HepG2 (cell line): ENCODE measurements at regions not wholly inside any gene's neighbourhood (a gene's known extent, or its start where the extent isn't known, plus 50 kb on each side); places are given as distances from the start of the nearest gene placed in this dataset.
"Not testable (repeated sequence)": the region's sequence is repeated elsewhere in the genome, so short reads cannot be mapped to it uniquely, and the experiment has no call there.

Source experiments
- ATAC-seq: fragments of 200-7000 bp; cut with Tn5 transposase; 3 replicates; pipeline ENCODE4 v1.9.1; 2020; ENCODE audit warnings: mild to moderate bottlenecking, moderate library complexity
- BruUV-seq: library from RNA; stranded (reverse); fragments of 400-500 nt; replicated peaks from 2 replicates; lab custom pipeline; 2021; lab: Mats Ljungman, UMichigan
- CTCF ChIA-PET: fragments of 300-600 bp; formaldehyde crosslinking; extraction: SDS; loops from one replicate; lab custom pipeline; 2021; ENCODE audit warnings: low total read pairs, inconsistent platforms, low intra/inter-chr PET ratio; lab: Yijun Ruan, JAX
- POLR2A ChIA-PET: fragments of 350-600 bp; sonication (Branson Sonifier 250); formaldehyde crosslinking; loops from one replicate; lab custom pipeline; 2020; ENCODE audit warnings: antibody characterized with exemption, inconsistent platforms; lab: Yijun Ruan, JAX
- DNase-seq: peaks from one replicate; pipeline ENCODE4 v3.0.0-alpha.2; 2015; ENCODE audit warnings: low spot score
- FAIRE-seq: peaks from 3 replicates; lab custom pipeline; 2011; peaks lifted over from hg19 to GRCh38; lab: Jason Lieb, UNC
- H2AFZ ChIP-seq: one replicate; pipeline ENCODE4 v1.6.1; 2011; ENCODE audit warnings: low read length, inconsistent platforms
- H3K27ac ChIP-seq: fragments of 300-600 bp; 3 replicates; pipeline ENCODE4 v1.8.0; 2011; ENCODE audit warnings: mixed run types, mild to moderate bottlenecking, mixed read lengths, low read length, inconsistent platforms; ENCODE audit not compliant: insufficient read depth; ENCODE audit errors: extremely low read length
- H3K27me3 ChIP-seq, 2 experiments: fragments of 200-600 bp in 1 of 2; 2 replicates in 1 of 2; 3 replicates in 1 of 2; pipeline versions ENCODE4 v1.6.0 to v1.8.0; 2011; ENCODE audit warnings: low read length in 2 of 2, mild to moderate bottlenecking in 2 of 2, moderate library complexity in 2 of 2, inconsistent platforms in 1 of 2; ENCODE audit not compliant: insufficient read depth in 2 of 2, control insufficient read depth in 1 of 2
- H3K36me3 ChIP-seq, 2 experiments: fragments of 200-600 bp in 1 of 2; replicated peaks in 1 of 2; 2 replicates in 1 of 2; 3 replicates in 1 of 2; pipeline versions ENCODE4 v1.5.1 to v1.8.0; 2011; ENCODE audit warnings: low read length in 2 of 2, inconsistent platforms in 1 of 2; ENCODE audit not compliant: insufficient read depth in 2 of 2, control insufficient read depth in 1 of 2
- H3K4me1 ChIP-seq: 2 replicates; pipeline ENCODE4 v1.5.1; 2012; ENCODE audit warnings: low read length, inconsistent platforms; ENCODE audit not compliant: insufficient read depth
- H3K4me2 ChIP-seq: 2 replicates; pipeline ENCODE4 v1.6.0; 2011; ENCODE audit warnings: low read depth, low read length, inconsistent platforms
- H3K4me3 ChIP-seq, 3 experiments: fragments of 200-600 bp in 1 of 3; sonication (generic), shearing (Covaris generic) in 1 of 3; replicated peaks in 1 of 3; 2 replicates each; pipeline ENCODE4 v1.5.1; 2011 to 2016; ENCODE audit warnings: low read length in 3 of 3, inconsistent platforms in 2 of 3, low read depth in 2 of 3, mild to moderate bottlenecking in 2 of 3, control low read depth in 1 of 3, mixed read lengths in 1 of 3; ENCODE audit not compliant: insufficient read depth in 1 of 3
- H3K79me2 ChIP-seq: one replicate; pipeline ENCODE4 v1.6.1; 2011; ENCODE audit warnings: low read length, inconsistent platforms; ENCODE audit not compliant: insufficient read depth
- H3K9ac ChIP-seq: 2 replicates; pipeline ENCODE4 v1.6.0; 2011; ENCODE audit warnings: mild to moderate bottlenecking, low read depth, low read length, inconsistent platforms; ENCODE audit not compliant: insufficient read depth
- H3K9me3 ChIP-seq: 2 replicates; pipeline ENCODE4 v1.5.1; 2012; ENCODE audit warnings: mild to moderate bottlenecking, low read length
- H4K20me1 ChIP-seq: 2 replicates; pipeline ENCODE4 v1.6.0; 2011; ENCODE audit warnings: inconsistent platforms, mild to moderate bottlenecking, low read length, moderate library complexity; ENCODE audit not compliant: insufficient read depth
- BRD4 ChIP-seq: sonication (generic); formaldehyde crosslinking; IDR thresholded peaks from 2 replicates; pipeline ENCODE4 v1.4.0; 2020; ENCODE audit warnings: missing genetic modification reagents
- FOXO1 ChIP-seq: sonication (generic); formaldehyde crosslinking; IDR thresholded peaks from 2 replicates; pipeline ENCODE4 v1.4.0; 2020; ENCODE audit warnings: missing genetic modification reagents
- FOXP4 ChIP-seq: sonication (generic); formaldehyde crosslinking; IDR thresholded peaks from 2 replicates; pipeline ENCODE4 v1.4.0; 2020; ENCODE audit warnings: missing genetic modification reagents
- JUN ChIP-seq: sonication (generic); formaldehyde crosslinking; IDR thresholded peaks from 2 replicates; pipeline ENCODE4 v1.4.0; 2020; ENCODE audit warnings: mild to moderate bottlenecking, missing genetic modification reagents
- MED1 ChIP-seq: sonication (generic); formaldehyde crosslinking; IDR thresholded peaks from 2 replicates; pipeline ENCODE4 v1.4.0; 2020; ENCODE audit warnings: missing genetic modification reagents
- NFE2L2 ChIP-seq: fragments of 150-350 bp; IDR thresholded peaks from 2 replicates; pipeline ENCODE4 v1.6.1; 2014; ENCODE audit warnings: low read length
- NFRKB ChIP-seq: fragments of 450-650 bp; IDR thresholded peaks from 2 replicates; pipeline ENCODE4 v1.6.1; 2017
- TSC22D2 ChIP-seq: sonication (generic); formaldehyde crosslinking; IDR thresholded peaks from 2 replicates; pipeline ENCODE4 v1.5.1; 2020; ENCODE audit warnings: missing genetic modification reagents, mild to moderate bottlenecking, borderline replicate concordance
- ZNF354B ChIP-seq: sonication (generic); formaldehyde crosslinking; IDR thresholded peaks from 2 replicates; pipeline ENCODE4 v1.8.0; 2022; ENCODE audit warnings: mild to moderate bottlenecking, missing genetic modification reagents
- ZNF510 ChIP-seq: sonication (generic); formaldehyde crosslinking; IDR thresholded peaks from 2 replicates; pipeline ENCODE4 v1.4.0; 2020; ENCODE audit warnings: low read depth, mild to moderate bottlenecking, missing genetic modification reagents
- ZNF558 ChIP-seq: sonication (generic); formaldehyde crosslinking; IDR thresholded peaks from 2 replicates; pipeline ENCODE4 v1.9.0; 2022; ENCODE audit warnings: mild to moderate bottlenecking, missing genetic modification reagents, borderline replicate concordance
- ZNF672 ChIP-seq: sonication (generic); formaldehyde crosslinking; IDR thresholded peaks from 2 replicates; pipeline ENCODE4 v1.8.1; 2022; ENCODE audit warnings: missing genetic modification reagents
- ZNF749 ChIP-seq: sonication (generic); formaldehyde crosslinking; IDR thresholded peaks from 2 replicates; pipeline ENCODE4 v1.8.0; 2022; ENCODE audit warnings: mild to moderate bottlenecking, missing genetic modification reagents, moderate library complexity, borderline replicate concordance
- ZSCAN12 ChIP-seq: sonication (generic); formaldehyde crosslinking; IDR thresholded peaks from 2 replicates; pipeline ENCODE4 v1.9.0; 2021; ENCODE audit warnings: mild to moderate bottlenecking, missing genetic modification reagents
- ZSCAN22 ChIP-seq: sonication (generic); formaldehyde crosslinking; IDR thresholded peaks from 2 replicates; pipeline ENCODE4 v1.4.0; 2020; ENCODE audit warnings: mild to moderate bottlenecking, missing genetic modification reagents
- ZSCAN29 ChIP-seq: sonication (generic); formaldehyde crosslinking; conservative IDR thresholded peaks from 2 replicates; pipeline ENCODE4 v1.4.0; 2020; ENCODE audit warnings: mild to moderate bottlenecking, missing genetic modification reagents
- WGBS: methylation state at CpG from one replicate; pipeline ENCODE4 v1.1.6; 2017; ENCODE audit warnings: low lambda C conversion rate; 5-methylcytosine and 5-hydroxymethylcytosine counted together
- in situ Hi-C: cut with HindIII; loops from 2 replicates; pipeline ENCODE4 v1.10.0; 2017; ENCODE audit warnings: low pct_unique_long_range_greater_than_20kb; ENCODE audit not compliant: extremely low pct_ligation_motif_present
- intact Hi-C: fragments of 100-400 bp; cut with micrococcal nuclease; formaldehyde crosslinking; loops from one replicate; pipeline ENCODE4 v1.10.0; 2022; ENCODE audit not compliant: unreplicated experiment

DNA sequence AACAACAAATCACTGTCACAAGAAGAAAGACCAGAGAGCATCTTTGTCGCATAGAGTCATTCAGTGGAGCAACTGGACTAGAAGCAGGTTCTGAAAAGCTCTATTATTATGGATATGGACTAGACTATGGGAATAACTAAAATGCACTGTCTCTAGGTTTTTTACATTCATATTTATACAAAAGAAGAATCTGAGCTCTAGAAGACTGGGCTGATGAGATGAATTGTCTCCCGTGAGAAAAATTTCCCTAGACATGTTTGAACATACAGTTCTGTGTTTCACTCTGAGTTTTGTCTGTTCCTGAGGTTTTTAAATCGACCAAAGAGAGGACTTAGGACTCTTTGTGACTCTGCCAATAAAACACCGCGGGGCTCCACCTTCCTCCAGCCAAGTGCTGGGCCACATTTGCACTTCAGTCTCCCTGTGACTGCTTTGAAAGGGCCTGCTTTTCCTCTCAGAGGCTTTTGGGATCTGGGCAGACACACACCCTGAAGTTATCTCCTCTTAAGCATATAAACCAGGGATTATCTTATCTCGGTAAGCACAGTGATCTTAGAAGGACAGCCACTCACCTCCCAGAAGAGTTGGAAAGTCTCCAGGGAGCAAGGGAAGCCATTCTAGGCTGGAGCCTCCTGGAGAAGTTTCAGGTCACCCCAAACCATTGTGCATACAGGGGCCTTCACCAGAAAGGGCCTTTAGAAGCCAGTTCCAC is 101.0 kb upstream of the JCAD start:
- no peaks in the 10 kb centered on the region for H3K36me3 ChIP-seq
- no TSS peak for BruUV-seq
- DNase-seq (no peak), FAIRE-seq (no peak)
- peaks cover 12% of the 10 kb centered on the region for H3K4me1 ChIP-seq
- no peak overlapping the region for H3K4me2 ChIP-seq
- in situ Hi-C loops = no loop called here
- no peak overlapping the region for H3K27ac ChIP-seq
- intact Hi-C loops = no loop called here
- POLR2A ChIA-PET = no interaction called here
- no peak overlapping the region for H3K4me3 ChIP-seq
- WGBS = 2% methylated on average over 5 of the region's 6 CpGs
- H3K27me3 ChIP-seq = no peaks in the 10 kb centered on the region; a peak in 1 of 5 replicates
- no peak overlapping the region for H3K9ac ChIP-seq
- H3K79me2 ChIP-seq = no peaks in the 10 kb centered on the region
- H2AFZ ChIP-seq = peak overlapping the region; percentile 27
- no peak for TF ChIP-seq TSC22D2 (CRISPR knock-in tag)
- TF ChIP-seq ZNF672 (CRISPR knock-in tag) = no peak
- no peak for TF ChIP-seq ZNF558 (CRISPR knock-in tag)
- no peak for TF ChIP-seq ZSCAN12
- TF ChIP-seq MED1 (CRISPR knock-in tag) = no peak
- TF ChIP-seq BRD4 = no peak
- TF ChIP-seq ZSCAN29 (CRISPR knock-in tag) = no peak
- no peak for TF ChIP-seq NFE2L2
- TF ChIP-seq ZNF510 = no peak
- TF ChIP-seq NFRKB = no peak
- TF ChIP-seq FOXO1 (CRISPR knock-in tag) = no peak
- no peak for TF ChIP-seq FOXP4
- TF ChIP-seq ZNF354B (CRISPR knock-in tag) = no peak
- TF ChIP-seq ZSCAN22 (CRISPR knock-in tag) = no peak
- no peak for TF ChIP-seq JUN
- TF ChIP-seq ZNF749 (CRISPR knock-in tag) = no peak
- TF ChIP-seq, all 625 proteins: peak for 0
- no peaks in the 10 kb centered on the region for H3K9me3 ChIP-seq
- H4K20me1 ChIP-seq = no peaks in the 10 kb centered on the region
- CTCF ChIA-PET = no interaction called here
- ATAC-seq = peak; percentile 83

GRCh38 chr10:30159614-30160013 is 100.2 kb upstream of the JCAD start:
- H3K27me3 ChIP-seq, in situ Hi-C loops, H3K9ac ChIP-seq, H3K4me2 ChIP-seq, H3K36me3 ChIP-seq, H4K20me1 ChIP-seq, H3K4me3 ChIP-seq, ATAC-seq, H3K27ac ChIP-seq, CTCF ChIA-PET, H3K9me3 ChIP-seq, H3K79me2 ChIP-seq, DNase-seq, intact Hi-C loops, BruUV-seq, POLR2A ChIA-PET, FAIRE-seq, H2AFZ ChIP-seq: not testable (repeated sequence)
- peaks cover 12% of the 10 kb centered on the region for H3K4me1 ChIP-seq
- 47% methylated on average over 2 of the region's 2 CpGs for WGBS
